HEK293 (cell line): ENCODE measurements at regions not wholly inside any gene's neighbourhood (a gene's known extent, or its start where the extent isn't known, plus 50 kb on each side); places are given as distances from the start of the nearest gene placed in this dataset.

Source experiments
- YY1 ChIP-seq: fragments of 450-650 bp; formaldehyde crosslinking; IDR thresholded peaks from 2 replicates; pipeline ENCODE4 v1.5.1; 2018; ENCODE audit warnings: missing biosample characterization, missing genetic modification characterization
- ZBTB8A ChIP-seq: fragments of 450-650 bp; formaldehyde crosslinking; IDR thresholded peaks from 2 replicates; pipeline ENCODE4 v1.5.1; 2016; ENCODE audit warnings: missing biosample characterization, missing genetic modification characterization
- ZNF664 ChIP-seq: fragments of 450-650 bp; formaldehyde crosslinking; IDR thresholded peaks from 2 replicates; pipeline ENCODE4 v1.5.1; 2016; ENCODE audit warnings: missing biosample characterization, missing genetic modification characterization
- TF ChIP-seq, protein P1 (sequence below): fragments of 450-650 bp; formaldehyde crosslinking; IDR thresholded peaks from 2 replicates; pipeline ENCODE4 v1.5.1; 2016; ENCODE audit warnings: missing biosample characterization, missing genetic modification characterization

DNA sequence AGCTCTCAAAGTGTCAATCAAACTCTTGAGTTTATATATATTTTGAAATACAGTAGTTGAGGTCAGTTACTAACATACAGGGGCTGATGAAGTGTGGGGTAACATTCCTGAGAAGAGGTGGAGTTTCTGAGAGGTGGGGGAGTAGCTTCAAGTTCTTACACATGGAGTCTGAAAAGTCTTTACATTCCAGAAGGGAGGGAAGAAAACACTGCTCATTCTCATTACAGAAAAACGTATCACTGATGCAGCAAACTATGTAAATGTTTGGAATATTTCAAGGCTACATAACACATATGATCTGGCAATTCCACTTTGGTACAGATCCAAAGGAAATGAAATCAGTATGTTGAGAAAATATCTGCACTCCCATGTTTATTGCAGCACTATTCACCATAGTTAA, 1065.8 kb upstream of the B3GALT2 start:
- TF ChIP-seq YY1 (tag by site-specific recombination) (no peak), ZNF664 (no peak), ZBTB8A (tag by site-specific recombination) (no peak)
- TF ChIP-seq, protein P1, sequence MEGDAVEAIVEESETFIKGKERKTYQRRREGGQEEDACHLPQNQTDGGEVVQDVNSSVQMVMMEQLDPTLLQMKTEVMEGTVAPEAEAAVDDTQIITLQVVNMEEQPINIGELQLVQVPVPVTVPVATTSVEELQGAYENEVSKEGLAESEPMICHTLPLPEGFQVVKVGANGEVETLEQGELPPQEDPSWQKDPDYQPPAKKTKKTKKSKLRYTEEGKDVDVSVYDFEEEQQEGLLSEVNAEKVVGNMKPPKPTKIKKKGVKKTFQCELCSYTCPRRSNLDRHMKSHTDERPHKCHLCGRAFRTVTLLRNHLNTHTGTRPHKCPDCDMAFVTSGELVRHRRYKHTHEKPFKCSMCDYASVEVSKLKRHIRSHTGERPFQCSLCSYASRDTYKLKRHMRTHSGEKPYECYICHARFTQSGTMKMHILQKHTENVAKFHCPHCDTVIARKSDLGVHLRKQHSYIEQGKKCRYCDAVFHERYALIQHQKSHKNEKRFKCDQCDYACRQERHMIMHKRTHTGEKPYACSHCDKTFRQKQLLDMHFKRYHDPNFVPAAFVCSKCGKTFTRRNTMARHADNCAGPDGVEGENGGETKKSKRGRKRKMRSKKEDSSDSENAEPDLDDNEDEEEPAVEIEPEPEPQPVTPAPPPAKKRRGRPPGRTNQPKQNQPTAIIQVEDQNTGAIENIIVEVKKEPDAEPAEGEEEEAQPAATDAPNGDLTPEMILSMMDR (tag by site-specific recombination) = no peak
